H1 (cell line): ENCODE measurements at regions not wholly inside any gene's neighbourhood (a gene's known extent, or its start where the extent isn't known, plus 50 kb on each side); places are given as distances from the start of the nearest gene placed in this dataset.

ENCODE experiments used
- CTCF ChIA-PET: fragments of 300-600 bp; sonication (Branson Sonifier 250); formaldehyde crosslinking; loops from one replicate; lab custom pipeline; 2021; ENCODE audit not compliant: partially characterized antibody; lab: Charles Lee
- POLR2A ChIA-PET: fragments of 300-600 bp; sonication (Branson Sonifier 250); formaldehyde crosslinking; loops from one replicate; lab custom pipeline; 2021; ENCODE audit warnings: inconsistent platforms; ENCODE audit not compliant: partially characterized antibody; lab: Charles Lee
- DNase-seq, 2 experiments: peaks; one replicate each; pipeline versions ENCODE4 v3.0.0 to v3.0.0-alpha.2; 2010 to 2022; ENCODE audit warnings: low spot score in 2 of 2, low read depth in 1 of 2, mixed read lengths in 1 of 2
- FAIRE-seq: peaks from 2 replicates; lab custom pipeline; 2011; peaks lifted over from hg19 to GRCh38; lab: Jason Lieb, UNC
- H2AFZ ChIP-seq: 2 replicates; pipeline ENCODE4 v1.8.1; 2012; ENCODE audit warnings: low read length, inconsistent platforms
- H2AK5ac ChIP-seq: 2 replicates; pipeline ENCODE4 v1.6.1; 2013; ENCODE audit warnings: low read depth, low read length
- H2BK120ac ChIP-seq: replicated peaks from 2 replicates; pipeline ENCODE3; 2013; ENCODE audit warnings: low read depth, low read length, inconsistent platforms
- H2BK12ac ChIP-seq: 2 replicates; pipeline ENCODE4 v1.6.1; 2013; ENCODE audit warnings: low read depth, low read length
- H2BK15ac ChIP-seq: 2 replicates; pipeline ENCODE4 v1.6.1; 2013; ENCODE audit warnings: low read length
- H2BK20ac ChIP-seq: 2 replicates; pipeline ENCODE4 v1.6.1; 2013; ENCODE audit warnings: low read length
- H2BK5ac ChIP-seq: 2 replicates; pipeline ENCODE4 v1.6.1; 2013; ENCODE audit warnings: low read depth, low read length
- H3K14ac ChIP-seq: 2 replicates; pipeline ENCODE4 v1.6.1; 2013; ENCODE audit warnings: inconsistent platforms; ENCODE audit not compliant: insufficient read length
- H3K18ac ChIP-seq: 2 replicates; pipeline ENCODE4 v1.6.1; 2013; ENCODE audit warnings: low read length; ENCODE audit errors: extremely low read depth
- H3K23ac ChIP-seq: 2 replicates; pipeline ENCODE4 v1.6.1; 2013; ENCODE audit warnings: inconsistent platforms; ENCODE audit not compliant: insufficient read length
- H3K23me2 ChIP-seq: 2 replicates; pipeline ENCODE4 v1.6.1; 2013; ENCODE audit warnings: low read depth, low read length
- H3K27ac ChIP-seq: 2 replicates; pipeline ENCODE4 v1.6.1; 2011; ENCODE audit warnings: low read depth, low read length, inconsistent platforms
- H3K27me3 ChIP-seq, 4 experiments: replicated peaks in 1 of 4; 1 replicate in 1 of 4; 2 replicates in 3 of 4; pipeline versions ENCODE4 v1.6.1 to v1.8.1; 2011 to 2013; ENCODE audit warnings: low read length in 3 of 4, mild to moderate bottlenecking in 3 of 4, inconsistent platforms in 2 of 4, mixed read lengths in 2 of 4, moderate library complexity in 1 of 4; ENCODE audit not compliant: control insufficient read depth in 3 of 4, insufficient read depth in 3 of 4; ENCODE audit errors: extremely low read depth in 1 of 4
- H3K36me3 ChIP-seq, 4 experiments: 2 replicates each; pipeline versions ENCODE4 v1.6.1 to v1.8.1; 2011 to 2013; ENCODE audit warnings: mild to moderate bottlenecking in 4 of 4, low read length in 3 of 4, moderate library complexity in 2 of 4, control low read depth in 1 of 4, inconsistent platforms in 1 of 4; ENCODE audit not compliant: insufficient read depth in 4 of 4, control insufficient read depth in 2 of 4
- H3K4ac ChIP-seq: replicated peaks from 2 replicates; pipeline ENCODE3; 2013; ENCODE audit warnings: low read length, low read depth, mixed read lengths, inconsistent platforms; ENCODE audit not compliant: insufficient read length
- H3K4me1 ChIP-seq, 4 experiments: replicated peaks in 1 of 4; 1 replicate in 1 of 4; 2 replicates in 3 of 4; pipeline versions ENCODE4 v1.6.1 to v1.8.1; 2011 to 2013; ENCODE audit warnings: low read length in 3 of 4, inconsistent platforms in 2 of 4, mixed read lengths in 1 of 4; ENCODE audit not compliant: insufficient read depth in 4 of 4, control insufficient read depth in 3 of 4
- H3K4me2 ChIP-seq, 2 experiments: 2 replicates each; pipeline versions ENCODE4 v1.6.1 to v1.8.1; 2011 to 2013; ENCODE audit warnings: low read depth in 2 of 2, low read length in 2 of 2, control low read depth in 1 of 2, inconsistent platforms in 1 of 2, mild to moderate bottlenecking in 1 of 2; ENCODE audit not compliant: insufficient read depth in 1 of 2
- H3K4me3 ChIP-seq, 4 experiments: fragments of 200-600, 300-600 bp in 1 of 4; sonication (generic), shearing (Covaris generic), sonication (Bioruptor Twin) in 1 of 4; 2 replicates each; pipeline versions ENCODE4 v1.5.1 to v1.8.1; 2011 to 2016; ENCODE audit warnings: low read length in 4 of 4, low read depth in 3 of 4, control low read depth in 2 of 4, inconsistent platforms in 2 of 4, mild to moderate bottlenecking in 2 of 4, mixed read lengths in 1 of 4, moderate library complexity in 1 of 4; ENCODE audit not compliant: insufficient read depth in 2 of 4; ENCODE audit errors: extremely low read depth in 1 of 4
- H3K56ac ChIP-seq: replicated peaks from 2 replicates; pipeline ENCODE3; 2013; ENCODE audit warnings: low read depth, mild to moderate bottlenecking, mixed read lengths, low read length, inconsistent platforms; ENCODE audit not compliant: insufficient read length
- H3K79me1 ChIP-seq: 2 replicates; pipeline ENCODE4 v1.6.1; 2013; ENCODE audit warnings: low read depth, low read length, control low read depth
- H3K79me2 ChIP-seq, 2 experiments: 2 replicates each; pipeline versions ENCODE4 v1.6.1 to v1.8.1; 2012 to 2013; ENCODE audit warnings: low read length in 2 of 2, mild to moderate bottlenecking in 2 of 2, inconsistent platforms in 1 of 2; ENCODE audit not compliant: insufficient read depth in 2 of 2, control insufficient read depth in 1 of 2
- H3K9ac ChIP-seq, 4 experiments: replicated peaks in 1 of 4; 1 replicate in 1 of 4; 2 replicates in 3 of 4; pipeline versions ENCODE4 v1.6.1 to v1.8.1; 2011 to 2013; ENCODE audit warnings: low read depth in 3 of 4, low read length in 3 of 4, control low read depth in 2 of 4, mild to moderate bottlenecking in 2 of 4, moderate library complexity in 2 of 4, inconsistent platforms in 1 of 4; ENCODE audit errors: extremely low read depth in 1 of 4
- H3K9me3 ChIP-seq, 2 experiments: 2 replicates each; pipeline versions ENCODE4 v1.6.1 to v1.8.1; 2012 to 2013; ENCODE audit warnings: mild to moderate bottlenecking in 2 of 2, moderate library complexity in 2 of 2, control low read depth in 1 of 2, inconsistent platforms in 1 of 2, low read depth in 1 of 2, low read length in 1 of 2, mixed read lengths in 1 of 2; ENCODE audit not compliant: insufficient read depth in 2 of 2
- H4K20me1 ChIP-seq, 2 experiments: replicated peaks in 1 of 2; 2 replicates each; pipeline versions ENCODE3 to v1.8.1; 2011 to 2013; ENCODE audit warnings: inconsistent platforms in 2 of 2, low read length in 2 of 2, mild to moderate bottlenecking in 1 of 2; ENCODE audit not compliant: insufficient read depth in 2 of 2, control insufficient read depth in 1 of 2
- H4K5ac ChIP-seq: 2 replicates; pipeline ENCODE4 v1.6.1; 2013; ENCODE audit warnings: low read length, low read depth, mixed read lengths, inconsistent platforms; ENCODE audit not compliant: insufficient read length
- H4K8ac ChIP-seq: 2 replicates; pipeline ENCODE4 v1.8.0; 2013; ENCODE audit warnings: mild to moderate bottlenecking, moderate library complexity, low read length, inconsistent platforms; ENCODE audit not compliant: insufficient read depth; ENCODE audit errors: extremely low read depth
- H4K91ac ChIP-seq: replicated peaks from 2 replicates; pipeline ENCODE3; 2013; ENCODE audit warnings: low read length, mixed read lengths, inconsistent platforms; ENCODE audit not compliant: insufficient read length
- BACH1 ChIP-seq: IDR thresholded peaks from 2 replicates; pipeline ENCODE4 v1.6.1; 2012; ENCODE audit warnings: low read length, improper control_type of control experiment
- KDM4A ChIP-seq: IDR thresholded peaks from one replicate; pipeline ENCODE4 v1.7.1; 2012; ENCODE audit warnings: low read depth, mild to moderate bottlenecking, moderate library complexity, low read length, inconsistent platforms; ENCODE audit not compliant: severe bottlenecking
- NRF1 ChIP-seq: IDR thresholded peaks from 2 replicates; pipeline ENCODE4 v1.6.1; 2011; ENCODE audit warnings: mild to moderate bottlenecking, low read depth, low read length, improper control_type of control experiment
- RAD21 ChIP-seq, 2 experiments: IDR thresholded peaks in 1 of 2; conservative IDR thresholded peaks in 1 of 2; 2 replicates each; pipeline ENCODE4 v1.6.1; 2011; ENCODE audit warnings: low read depth in 2 of 2, low read length in 2 of 2, improper control_type of control experiment in 1 of 2, inconsistent platforms in 1 of 2, mild to moderate bottlenecking in 1 of 2, moderate library complexity in 1 of 2
- RFX5 ChIP-seq: IDR thresholded peaks from 2 replicates; pipeline ENCODE4 v1.6.1; 2011; ENCODE audit warnings: low read depth, low read length, improper control_type of control experiment, borderline replicate concordance
- SRF ChIP-seq: IDR thresholded peaks from 2 replicates; pipeline ENCODE4 v1.6.1; 2011; ENCODE audit warnings: mild to moderate bottlenecking, low read depth, low read length, moderate library complexity
- TBP ChIP-seq: IDR thresholded peaks from 2 replicates; pipeline ENCODE4 v1.6.1; 2011; ENCODE audit warnings: low read depth, low read length, improper control_type of control experiment
- TEAD4 ChIP-seq: IDR thresholded peaks from 2 replicates; pipeline ENCODE4 v1.6.1; 2012; ENCODE audit warnings: low read depth, low read length, inconsistent platforms, mixed read lengths
- TF ChIP-seq, protein P1 (sequence below): IDR thresholded peaks from 2 replicates; pipeline ENCODE4 v1.6.1; 2012; ENCODE audit warnings: low read length, inconsistent platforms

DNA sequence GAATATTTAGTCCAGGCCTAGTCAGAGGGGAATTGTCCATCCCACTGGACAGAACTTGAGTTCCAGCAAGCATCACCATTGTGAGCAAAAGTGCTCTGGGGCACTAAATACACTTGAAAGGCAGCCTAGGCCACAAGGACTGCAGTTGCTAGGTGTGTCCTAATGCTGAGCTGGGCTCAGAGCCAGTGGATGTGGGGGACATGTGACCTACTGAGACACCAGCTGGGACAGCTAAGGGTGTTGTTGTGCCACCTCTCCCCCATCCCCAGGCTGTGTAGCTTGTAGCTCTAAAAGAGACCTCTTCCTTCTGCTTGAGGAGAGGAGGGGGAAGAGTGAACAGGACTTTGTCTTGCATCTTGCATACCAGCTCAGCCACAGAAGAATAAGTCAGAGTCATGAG is 120.9 kb downstream of the DTWD1 start:
- Histone ChIP-seq H3K4ac (no peak overlapping the region), H3K36me3 (no peaks in the 10 kb centered on the region), H3K79me1 (no peaks in the 10 kb centered on the region), H2BK120ac (no peak overlapping the region), H3K4me2 (no peak overlapping the region), H3K9me3 (no peaks in the 10 kb centered on the region), H4K8ac (no peak overlapping the region), H3K14ac (no peak overlapping the region), H3K23ac (no peak overlapping the region), H3K27ac (no peak overlapping the region), H2BK20ac (no peak overlapping the region), H3K79me2 (no peaks in the 10 kb centered on the region), H2AK5ac (no peak overlapping the region), H3K9ac (no peak overlapping the region), H3K27me3 (no peaks in the 10 kb centered on the region), H2BK15ac (no peak overlapping the region), H4K5ac (no peak overlapping the region), H3K56ac (no peak overlapping the region), H3K4me1 (no peaks in the 10 kb centered on the region), H2BK5ac (no peak overlapping the region), H3K23me2 (no peaks in the 10 kb centered on the region), H2AFZ (no peak overlapping the region), H2BK12ac (no peak overlapping the region), H3K18ac (no peak overlapping the region), H3K4me3 (no peak overlapping the region), H4K91ac (no peak overlapping the region), H4K20me1 (no peaks in the 10 kb centered on the region)
- CTCF ChIA-PET = no interaction called here
- POLR2A ChIA-PET = no interaction called here
- DNase-seq = no peak
- FAIRE-seq = no peak
- TF ChIP-seq TEAD4 (no peak), KDM4A (no peak), RAD21 (IDR thresholded peaks at IDR 0.05 in 1 of 2, conservative IDR thresholded peaks at IDR 0.05 in 1 of 2; ENCODE audit: low read depth in 2 of 2, low read length in 2 of 2) (no peak), RFX5 (no peak), TBP (no peak), SRF (no peak), NRF1 (no peak), BACH1 (no peak)
- TF ChIP-seq, protein P1, sequence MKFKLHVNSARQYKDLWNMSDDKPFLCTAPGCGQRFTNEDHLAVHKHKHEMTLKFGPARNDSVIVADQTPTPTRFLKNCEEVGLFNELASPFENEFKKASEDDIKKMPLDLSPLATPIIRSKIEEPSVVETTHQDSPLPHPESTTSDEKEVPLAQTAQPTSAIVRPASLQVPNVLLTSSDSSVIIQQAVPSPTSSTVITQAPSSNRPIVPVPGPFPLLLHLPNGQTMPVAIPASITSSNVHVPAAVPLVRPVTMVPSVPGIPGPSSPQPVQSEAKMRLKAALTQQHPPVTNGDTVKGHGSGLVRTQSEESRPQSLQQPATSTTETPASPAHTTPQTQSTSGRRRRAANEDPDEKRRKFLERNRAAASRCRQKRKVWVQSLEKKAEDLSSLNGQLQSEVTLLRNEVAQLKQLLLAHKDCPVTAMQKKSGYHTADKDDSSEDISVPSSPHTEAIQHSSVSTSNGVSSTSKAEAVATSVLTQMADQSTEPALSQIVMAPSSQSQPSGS = no peak
